ENCODE measurements at regions not wholly inside any gene's neighbourhood (a gene's known extent, or its start where the extent isn't known, plus 50 kb on each side); places are given as distances from the start of the nearest gene placed in this dataset.

GRCh38 chr6:19713984-19714383 lies 123.2 kb upstream of the ID4 start:
- TF ChIP-seq, protein P1, sequence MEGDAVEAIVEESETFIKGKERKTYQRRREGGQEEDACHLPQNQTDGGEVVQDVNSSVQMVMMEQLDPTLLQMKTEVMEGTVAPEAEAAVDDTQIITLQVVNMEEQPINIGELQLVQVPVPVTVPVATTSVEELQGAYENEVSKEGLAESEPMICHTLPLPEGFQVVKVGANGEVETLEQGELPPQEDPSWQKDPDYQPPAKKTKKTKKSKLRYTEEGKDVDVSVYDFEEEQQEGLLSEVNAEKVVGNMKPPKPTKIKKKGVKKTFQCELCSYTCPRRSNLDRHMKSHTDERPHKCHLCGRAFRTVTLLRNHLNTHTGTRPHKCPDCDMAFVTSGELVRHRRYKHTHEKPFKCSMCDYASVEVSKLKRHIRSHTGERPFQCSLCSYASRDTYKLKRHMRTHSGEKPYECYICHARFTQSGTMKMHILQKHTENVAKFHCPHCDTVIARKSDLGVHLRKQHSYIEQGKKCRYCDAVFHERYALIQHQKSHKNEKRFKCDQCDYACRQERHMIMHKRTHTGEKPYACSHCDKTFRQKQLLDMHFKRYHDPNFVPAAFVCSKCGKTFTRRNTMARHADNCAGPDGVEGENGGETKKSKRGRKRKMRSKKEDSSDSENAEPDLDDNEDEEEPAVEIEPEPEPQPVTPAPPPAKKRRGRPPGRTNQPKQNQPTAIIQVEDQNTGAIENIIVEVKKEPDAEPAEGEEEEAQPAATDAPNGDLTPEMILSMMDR (IDR thresholded peaks at IDR 0.05), result no peak
- TF ChIP-seq REST (IDR thresholded peaks at IDR 0.05; ENCODE audit: low read depth, low read length), result no peak
- TF ChIP-seq TAF1 (IDR thresholded peaks at IDR 0.05; ENCODE audit: borderline replicate concordance, low read depth, low read length), result no peak
- TF ChIP-seq YY1 (IDR thresholded peaks at IDR 0.05; ENCODE audit: low read depth), result no peak
- TF ChIP-seq, protein P2, sequence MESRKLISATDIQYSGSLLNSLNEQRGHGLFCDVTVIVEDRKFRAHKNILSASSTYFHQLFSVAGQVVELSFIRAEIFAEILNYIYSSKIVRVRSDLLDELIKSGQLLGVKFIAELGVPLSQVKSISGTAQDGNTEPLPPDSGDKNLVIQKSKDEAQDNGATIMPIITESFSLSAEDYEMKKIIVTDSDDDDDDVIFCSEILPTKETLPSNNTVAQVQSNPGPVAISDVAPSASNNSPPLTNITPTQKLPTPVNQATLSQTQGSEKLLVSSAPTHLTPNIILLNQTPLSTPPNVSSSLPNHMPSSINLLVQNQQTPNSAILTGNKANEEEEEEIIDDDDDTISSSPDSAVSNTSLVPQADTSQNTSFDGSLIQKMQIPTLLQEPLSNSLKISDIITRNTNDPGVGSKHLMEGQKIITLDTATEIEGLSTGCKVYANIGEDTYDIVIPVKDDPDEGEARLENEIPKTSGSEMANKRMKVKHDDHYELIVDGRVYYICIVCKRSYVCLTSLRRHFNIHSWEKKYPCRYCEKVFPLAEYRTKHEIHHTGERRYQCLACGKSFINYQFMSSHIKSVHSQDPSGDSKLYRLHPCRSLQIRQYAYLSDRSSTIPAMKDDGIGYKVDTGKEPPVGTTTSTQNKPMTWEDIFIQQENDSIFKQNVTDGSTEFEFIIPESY (IDR thresholded peaks at IDR 0.05; ENCODE audit: borderline replicate concordance, low read depth), result no peak
- no peak for TF ChIP-seq MAX (IDR thresholded peaks at IDR 0.05; ENCODE audit: low read depth)
- TF ChIP-seq RFX5 (IDR thresholded peaks at IDR 0.05; ENCODE audit: low read length), result no peak
- no peak for TF ChIP-seq MEF2A (IDR thresholded peaks at IDR 0.05; ENCODE audit: borderline replicate concordance, low read depth)
- no peak for TF ChIP-seq RXRA (IDR thresholded peaks at IDR 0.05; ENCODE audit: borderline replicate concordance, low read depth)
- no peak for TF ChIP-seq SMC3 (IDR thresholded peaks at IDR 0.05; ENCODE audit: low read depth, low read length)
- no peak for TF ChIP-seq EP300 (IDR thresholded peaks at IDR 0.05; ENCODE audit: borderline replicate concordance in 1 of 2, low read depth in 1 of 2, low read length in 1 of 2)
- no peak for TF ChIP-seq EZH2phosphoT487 (IDR thresholded peaks at IDR 0.05; ENCODE audit: borderline replicate concordance, low read depth)
- no peak for TF ChIP-seq JUND (IDR thresholded peaks at IDR 0.05)
